ENCODE measurements at regions not wholly inside any gene's neighbourhood (a gene's known extent, or its start where the extent isn't known, plus 50 kb on each side); places are given as distances from the start of the nearest gene placed in this dataset.
"Not testable (repeated sequence)": the region's sequence is repeated elsewhere in the genome, so short reads cannot be mapped to it uniquely, and the experiment has no call there.

- no peak overlapping the region for H2AFZ ChIP-seq (ENCODE audit: low read depth, low read length)
- no peaks in the 10 kb centered on the region for H3K4me1 ChIP-seq (ENCODE audit: insufficient read depth, low read length)
- H3K9me3 ChIP-seq (ENCODE audit: low read length) = no peaks in the 10 kb centered on the region
- H3K4me3 ChIP-seq (ENCODE audit: low read length) = no peak overlapping the region
- no peaks in the 10 kb centered on the region for H3K27me3 ChIP-seq (ENCODE audit: insufficient read depth, low read length)
- H3K36me3 ChIP-seq (ENCODE audit: insufficient read depth, low read length) = no peaks in the 10 kb centered on the region
These were observed 712.5 kb downstream of the PLOD2 start for GRCh38 chr3:145448436-145448835.

GRCh38 chr3:145450018-145450682, 710.8 kb downstream of the PLOD2 start:
- H3K4me1 ChIP-seq (ENCODE audit: insufficient read depth, low read length) = no peaks in the 10 kb centered on the region
- H2AFZ ChIP-seq (ENCODE audit: low read depth, low read length) = no peak overlapping the region
- H3K36me3 ChIP-seq (ENCODE audit: insufficient read depth, low read length) = no peaks in the 10 kb centered on the region
- no peak overlapping the region for H3K4me3 ChIP-seq (ENCODE audit: low read length)
- H3K9me3 ChIP-seq (ENCODE audit: low read length) = no peaks in the 10 kb centered on the region
- no peaks in the 10 kb centered on the region for H3K27me3 ChIP-seq (ENCODE audit: insufficient read depth, low read length)

- H2AFZ ChIP-seq (ENCODE audit: low read depth, low read length) = no peak overlapping the region
- H3K36me3 ChIP-seq (ENCODE audit: insufficient read depth, low read length) = no peaks in the 10 kb centered on the region
- H3K4me3 ChIP-seq (ENCODE audit: low read length) = no peak overlapping the region
- no peaks in the 10 kb centered on the region for H3K27me3 ChIP-seq (ENCODE audit: insufficient read depth, low read length)
- no peaks in the 10 kb centered on the region for H3K9me3 ChIP-seq (ENCODE audit: low read length)
- no peaks in the 10 kb centered on the region for H3K4me1 ChIP-seq (ENCODE audit: insufficient read depth, low read length)
These were observed 703.0 kb downstream of the PLOD2 start for GRCh38 chr3:145457825-145458552.

- not testable (repeated sequence) for H3K27me3 ChIP-seq (ENCODE audit: insufficient read depth, low read length); H3K4me3 ChIP-seq (ENCODE audit: low read length); H2AFZ ChIP-seq (ENCODE audit: low read depth, low read length); H3K9me3 ChIP-seq (ENCODE audit: low read length); H3K4me1 ChIP-seq (ENCODE audit: insufficient read depth, low read length); H3K36me3 ChIP-seq (ENCODE audit: insufficient read depth, low read length)
These were observed 701.3 kb downstream of the PLOD2 start for GRCh38 chr3:145459681-145460080.

GRCh38 chr3:145471976-145472375, 689.0 kb downstream of the PLOD2 start:
- H3K27me3 ChIP-seq (ENCODE audit: insufficient read depth, low read length) = no peaks in the 10 kb centered on the region
- H3K4me1 ChIP-seq (ENCODE audit: insufficient read depth, low read length) = no peaks in the 10 kb centered on the region
- H2AFZ ChIP-seq (ENCODE audit: low read depth, low read length) = no peak overlapping the region
- no peaks in the 10 kb centered on the region for H3K9me3 ChIP-seq (ENCODE audit: low read length)
- H3K36me3 ChIP-seq (ENCODE audit: insufficient read depth, low read length) = no peaks in the 10 kb centered on the region
- no peak overlapping the region for H3K4me3 ChIP-seq (ENCODE audit: low read length)

GRCh38 chr3:145482735-145483134, 678.2 kb downstream of the PLOD2 start:
- not testable (repeated sequence) for H3K27me3 ChIP-seq (ENCODE audit: insufficient read depth, low read length); H3K4me3 ChIP-seq (ENCODE audit: low read length); H2AFZ ChIP-seq (ENCODE audit: low read depth, low read length); H3K4me1 ChIP-seq (ENCODE audit: insufficient read depth, low read length); H3K9me3 ChIP-seq (ENCODE audit: low read length); H3K36me3 ChIP-seq (ENCODE audit: insufficient read depth, low read length)

- H3K9me3 ChIP-seq (ENCODE audit: low read length) = no peaks in the 10 kb centered on the region
- H3K4me1 ChIP-seq (ENCODE audit: insufficient read depth, low read length) = peaks cover 2% of the 10 kb centered on the region
- H2AFZ ChIP-seq (ENCODE audit: low read depth, low read length) = no peak overlapping the region
- no peak overlapping the region for H3K4me3 ChIP-seq (ENCODE audit: low read length)
- H3K27me3 ChIP-seq (ENCODE audit: insufficient read depth, low read length) = no peaks in the 10 kb centered on the region
- no peaks in the 10 kb centered on the region for H3K36me3 ChIP-seq (ENCODE audit: insufficient read depth, low read length)
These were observed 677.0 kb downstream of the PLOD2 start for GRCh38 chr3:145483992-145484391.

- no peaks in the 10 kb centered on the region for H3K9me3 ChIP-seq (ENCODE audit: low read length)
- no peak overlapping the region for H2AFZ ChIP-seq (ENCODE audit: low read depth, low read length)
- H3K27me3 ChIP-seq (ENCODE audit: insufficient read depth, low read length) = no peaks in the 10 kb centered on the region
- no peaks in the 10 kb centered on the region for H3K36me3 ChIP-seq (ENCODE audit: insufficient read depth, low read length)
- H3K4me1 ChIP-seq (ENCODE audit: insufficient read depth, low read length) = peaks cover 4% of the 10 kb centered on the region
- no peak overlapping the region for H3K4me3 ChIP-seq (ENCODE audit: low read length)
These were observed 672.0 kb downstream of the PLOD2 start for GRCh38 chr3:145489011-145489410.

GRCh38 chr3:145490088-145491048, 670.6 kb downstream of the PLOD2 start:
- Histone ChIP-seq H3K4me3 (ENCODE audit: low read length) (no peak overlapping the region), H3K4me1 (ENCODE audit: insufficient read depth, low read length) (peaks cover 4% of the 10 kb centered on the region), H3K9me3 (ENCODE audit: low read length) (no peaks in the 10 kb centered on the region), H2AFZ (ENCODE audit: low read depth, low read length) (no peak overlapping the region), H3K27me3 (ENCODE audit: insufficient read depth, low read length) (no peaks in the 10 kb centered on the region), H3K36me3 (ENCODE audit: insufficient read depth, low read length) (no peaks in the 10 kb centered on the region)

- Histone ChIP-seq H3K9me3 (ENCODE audit: low read length) (no peaks in the 10 kb centered on the region), H3K36me3 (ENCODE audit: insufficient read depth, low read length) (no peaks in the 10 kb centered on the region), H3K4me1 (ENCODE audit: insufficient read depth, low read length) (peaks cover 4% of the 10 kb centered on the region), H3K4me3 (ENCODE audit: low read length) (no peak overlapping the region), H3K27me3 (ENCODE audit: insufficient read depth, low read length) (no peaks in the 10 kb centered on the region), H2AFZ (ENCODE audit: low read depth, low read length) (no peak overlapping the region)
These were observed 668.5 kb downstream of the PLOD2 start for GRCh38 chr3:145492456-145492855.

- H3K27me3 ChIP-seq (ENCODE audit: insufficient read depth, low read length); H3K4me3 ChIP-seq (ENCODE audit: low read length); H3K9me3 ChIP-seq (ENCODE audit: low read length); H3K36me3 ChIP-seq (ENCODE audit: insufficient read depth, low read length); H2AFZ ChIP-seq (ENCODE audit: low read depth, low read length): not testable (repeated sequence)
- peaks cover 25% of the 10 kb centered on the region for H3K4me1 ChIP-seq (ENCODE audit: insufficient read depth, low read length)
These were observed 643.6 kb downstream of the PLOD2 start for GRCh38 chr3:145517416-145517815.

GRCh38 chr3:145518639-145519038, 642.3 kb downstream of the PLOD2 start:
- peaks cover 2% of the 10 kb centered on the region for H3K9me3 ChIP-seq (ENCODE audit: low read length)
- H3K27me3 ChIP-seq (ENCODE audit: insufficient read depth, low read length) = no peaks in the 10 kb centered on the region
- H3K4me3 ChIP-seq (ENCODE audit: low read length) = no peak overlapping the region
- H3K36me3 ChIP-seq (ENCODE audit: insufficient read depth, low read length) = no peaks in the 10 kb centered on the region
- no peak overlapping the region for H2AFZ ChIP-seq (ENCODE audit: low read depth, low read length)
- H3K4me1 ChIP-seq (ENCODE audit: insufficient read depth, low read length) = peaks cover 25% of the 10 kb centered on the region
